IPS DF 6.9 (cell line): ENCODE measurements at regions not wholly inside any gene's neighbourhood (a gene's known extent, or its start where the extent isn't known, plus 50 kb on each side); places are given as distances from the start of the nearest gene placed in this dataset.
"Not testable (repeated sequence)": the region's sequence is repeated elsewhere in the genome, so short reads cannot be mapped to it uniquely, and the experiment has no call there.

ENCODE experiments used
- DNase-seq: peaks from one replicate; pipeline ENCODE4 v3.0.0-alpha.2; 2013; ENCODE audit warnings: low read depth, low spot score
- H3K27ac ChIP-seq: one replicate; pipeline ENCODE4 v1.5.1; 2013; ENCODE audit warnings: low read length, control low read depth
- H3K27me3 ChIP-seq: 2 replicates; pipeline ENCODE4 v1.6.1; 2013; ENCODE audit warnings: mild to moderate bottlenecking, low read length; ENCODE audit not compliant: control insufficient read depth, insufficient read depth
- H3K36me3 ChIP-seq: 2 replicates; pipeline ENCODE4 v1.6.1; 2013; ENCODE audit warnings: low read length; ENCODE audit not compliant: control insufficient read depth, insufficient read depth
- H3K4me1 ChIP-seq: 2 replicates; pipeline ENCODE4 v1.6.1; 2013; ENCODE audit warnings: low read length; ENCODE audit not compliant: control insufficient read depth, insufficient read depth
- H3K4me3 ChIP-seq: 2 replicates; pipeline ENCODE4 v1.5.1; 2013; ENCODE audit warnings: mild to moderate bottlenecking, low read length
- H3K9me3 ChIP-seq: 2 replicates; pipeline ENCODE4 v1.6.1; 2013; ENCODE audit warnings: low read length, inconsistent platforms; ENCODE audit not compliant: control insufficient read depth, insufficient read depth
- WGBS: extraction: QIAGEN DNeasy Blood & Tissue Kit; methylation state at CpG from one replicate; pipeline ENCODE4 v1.1.7; 2013; ENCODE audit warnings: mixed read lengths, missing lambda C conversion rate; ENCODE audit not compliant: insufficient read length, insufficient coverage; 5-methylcytosine and 5-hydroxymethylcytosine counted together

DNA sequence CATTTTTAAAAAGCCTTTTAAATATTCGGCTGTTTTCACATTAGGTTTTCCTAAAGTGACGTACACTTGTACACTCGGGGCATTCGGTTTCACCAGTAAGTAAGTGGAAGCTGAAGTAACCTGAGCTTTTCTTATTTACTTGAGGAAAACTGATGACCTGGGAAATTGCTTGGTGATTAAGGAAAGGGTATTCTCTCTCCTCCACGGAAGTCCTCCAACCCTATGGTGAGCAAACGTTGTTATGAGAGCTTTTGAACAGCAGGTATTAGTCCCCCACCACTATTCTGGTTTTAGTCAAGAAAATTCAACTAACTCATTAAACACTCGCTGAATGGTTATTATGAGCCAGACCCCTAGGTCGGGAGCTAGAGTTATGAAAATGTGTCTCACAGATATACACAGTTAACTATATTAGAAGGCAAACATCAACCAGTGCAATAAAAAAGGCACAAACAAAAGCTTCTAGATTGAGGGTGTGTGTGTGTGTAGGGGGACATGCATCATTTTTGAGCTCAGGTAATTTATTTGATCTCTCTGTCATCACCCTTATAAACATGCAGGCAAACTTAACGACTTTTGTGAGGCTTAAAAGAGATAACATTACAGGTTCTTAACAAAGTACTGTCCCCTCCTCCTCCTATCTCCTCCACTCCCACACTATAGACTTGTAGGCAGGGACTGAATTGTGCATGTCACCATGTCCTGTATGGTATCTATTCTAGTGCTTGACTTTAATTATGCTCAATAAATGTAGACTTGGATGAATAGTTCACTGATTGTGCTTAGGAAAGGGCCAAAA is 143.3 kb upstream of the MB21D2 start:
- Histone ChIP-seq H3K27me3 (no peaks in the 10 kb centered on the region), H3K27ac (no peak overlapping the region), H3K36me3 (no peaks in the 10 kb centered on the region), H3K9me3 (no peaks in the 10 kb centered on the region), H3K4me3 (no peak overlapping the region), H3K4me1 (peaks cover 1% of the 10 kb centered on the region; the same call in 1 of the 2 replicates)
- no CpG with 5 or more reads among the region's 9 CpGs for WGBS
- DNase-seq: no peak

DNA sequence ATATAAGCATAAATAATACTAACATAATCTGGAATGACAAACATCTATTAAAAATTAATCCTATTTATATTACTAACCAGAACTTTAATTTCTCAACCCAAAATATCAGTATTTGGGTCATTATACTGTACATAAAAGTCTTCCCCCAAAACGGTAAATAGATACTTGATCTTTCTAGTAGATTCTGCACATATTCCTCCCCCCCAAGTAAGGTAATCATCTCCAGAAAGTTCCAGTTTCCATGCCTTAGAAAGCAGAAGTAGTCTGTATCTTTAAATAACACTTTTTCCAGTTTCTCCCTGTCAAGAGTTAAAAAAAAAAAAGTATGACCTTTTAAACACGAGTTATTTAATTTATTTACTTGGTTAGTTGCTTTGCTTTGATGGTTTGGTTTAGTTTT is 150.7 kb upstream of the MB21D2 start:
- Histone ChIP-seq H3K27ac (no peak overlapping the region), H3K27me3 (no peaks in the 10 kb centered on the region), H3K4me1 (peaks cover 1% of the 10 kb centered on the region; the same call in 1 of the 2 replicates), H3K9me3 (no peaks in the 10 kb centered on the region), H3K36me3 (no peaks in the 10 kb centered on the region), H3K4me3 (no peak overlapping the region)
- WGBS: no CpG with 5 or more reads among the region's 2 CpGs
- DNase-seq: no peak

- not testable (repeated sequence) for H3K27ac ChIP-seq, H3K27me3 ChIP-seq, H3K36me3 ChIP-seq, H3K4me3 ChIP-seq, H3K9me3 ChIP-seq, DNase-seq, H3K4me1 ChIP-seq
- WGBS: no CpG with 5 or more reads among the region's 3 CpGs
These were observed 152.1 kb upstream of the MB21D2 start for GRCh38 chr3:193069732-193070131.

GRCh38 chr3:193078996-193079753 is 161.5 kb upstream of the MB21D2 start:
- Histone ChIP-seq H3K27me3 (no peaks in the 10 kb centered on the region), H3K9me3 (no peaks in the 10 kb centered on the region), H3K27ac (no peak overlapping the region), H3K4me1 (no peaks in the 10 kb centered on the region), H3K36me3 (no peaks in the 10 kb centered on the region), H3K4me3 (no peak overlapping the region)
- no CpG with 5 or more reads among the region's 4 CpGs for WGBS
- no peak for DNase-seq

GRCh38 chr3:193080821-193081365 is 160.1 kb upstream of the PLAAT1 start:
- no peaks in the 10 kb centered on the region for H3K36me3 ChIP-seq
- no peaks in the 10 kb centered on the region for H3K4me1 ChIP-seq
- DNase-seq: no peak
- H3K4me3 ChIP-seq: no peak overlapping the region
- no peaks in the 10 kb centered on the region for H3K27me3 ChIP-seq
- WGBS: no CpG with 5 or more reads among the region's 3 CpGs
- H3K27ac ChIP-seq: no peak overlapping the region
- H3K9me3 ChIP-seq: no peaks in the 10 kb centered on the region

- H3K4me1 ChIP-seq: no peaks in the 10 kb centered on the region
- no peak for DNase-seq
- H3K27me3 ChIP-seq: no peaks in the 10 kb centered on the region
- WGBS: 100% methylated on average over 1 of the region's 2 CpGs
- no peaks in the 10 kb centered on the region for H3K9me3 ChIP-seq
- H3K4me3 ChIP-seq: no peak overlapping the region
- H3K36me3 ChIP-seq: no peaks in the 10 kb centered on the region
- H3K27ac ChIP-seq: no peak overlapping the region
These were observed 155.4 kb upstream of the PLAAT1 start for GRCh38 chr3:193085655-193086054.

DNA sequence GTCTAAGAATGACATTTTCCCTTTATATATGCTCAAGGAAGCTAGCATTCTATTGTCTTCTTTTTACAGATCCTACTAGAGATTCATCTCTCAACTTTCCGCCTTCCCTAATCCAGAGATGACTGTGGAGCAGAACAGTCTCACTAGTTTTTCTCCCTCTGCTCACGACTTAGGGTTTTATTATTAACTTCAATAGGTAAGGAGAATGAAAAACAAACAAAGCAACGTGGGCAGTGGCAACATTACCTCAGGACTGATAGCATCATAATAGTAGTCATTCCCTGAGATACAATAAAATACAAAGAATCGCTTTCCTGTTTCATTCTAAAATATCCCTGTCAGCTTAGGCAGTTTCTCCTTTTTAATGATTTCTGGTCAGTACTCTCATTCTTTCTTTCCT is 154.3 kb upstream of the PLAAT1 start:
- Histone ChIP-seq H3K27me3 (no peaks in the 10 kb centered on the region), H3K9me3 (no peaks in the 10 kb centered on the region), H3K36me3 (no peaks in the 10 kb centered on the region), H3K4me1 (no peaks in the 10 kb centered on the region), H3K4me3 (no peak overlapping the region), H3K27ac (no peak overlapping the region)
- DNase-seq: no peak
- no CpG with 5 or more reads among the region's 4 CpGs for WGBS

DNA sequence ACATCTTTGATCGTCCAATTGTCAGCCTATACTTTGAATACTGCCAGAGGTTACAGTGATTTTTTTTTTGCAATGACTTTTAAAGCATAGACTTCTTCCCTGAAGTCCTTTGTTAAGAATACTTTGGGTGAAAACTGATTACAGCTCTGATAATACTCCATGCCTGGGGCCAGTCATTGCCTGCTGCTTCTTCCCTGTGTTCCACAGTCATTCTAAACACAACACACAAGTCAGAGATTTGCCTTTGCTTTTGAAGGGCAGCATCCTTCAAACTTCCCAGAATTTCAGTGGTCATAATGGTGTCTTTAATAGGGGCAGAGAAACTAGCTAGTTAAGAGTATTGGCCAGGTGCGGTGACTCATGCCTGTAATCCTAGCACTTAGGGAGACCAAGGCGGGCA is 153.7 kb upstream of the PLAAT1 start:
- Histone ChIP-seq H3K27me3 (no peaks in the 10 kb centered on the region), H3K27ac (no peak overlapping the region), H3K36me3 (no peaks in the 10 kb centered on the region), H3K4me3 (no peak overlapping the region), H3K4me1 (no peaks in the 10 kb centered on the region), H3K9me3 (no peaks in the 10 kb centered on the region)
- WGBS: no CpG with 5 or more reads among the region's 3 CpGs
- DNase-seq: no peak

DNA sequence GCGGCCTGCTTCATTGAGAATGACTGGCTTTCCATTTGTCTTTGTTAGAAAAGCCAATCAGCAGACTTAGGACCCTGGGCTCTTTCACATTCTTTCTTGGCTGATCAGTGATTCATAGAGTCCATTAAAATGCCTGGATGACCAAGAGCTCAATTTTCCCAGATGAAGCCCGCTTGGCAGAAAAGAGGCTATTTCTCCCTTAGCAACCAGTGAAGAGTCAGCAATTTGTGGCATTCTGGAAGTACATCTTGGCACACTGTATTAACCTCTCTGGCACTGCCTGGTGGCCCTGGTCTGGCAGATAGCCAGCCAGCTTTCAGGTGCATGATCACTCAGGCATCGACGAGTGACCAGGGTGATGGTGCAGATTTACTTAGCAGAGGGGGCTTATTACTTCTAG is 145.7 kb upstream of the PLAAT1 start:
- no peak overlapping the region for H3K27ac ChIP-seq
- no peaks in the 10 kb centered on the region for H3K27me3 ChIP-seq
- DNase-seq: no peak
- no peaks in the 10 kb centered on the region for H3K9me3 ChIP-seq
- no peaks in the 10 kb centered on the region for H3K36me3 ChIP-seq
- H3K4me3 ChIP-seq: no peak overlapping the region
- H3K4me1 ChIP-seq: no peaks in the 10 kb centered on the region
- no CpG with 5 or more reads among the region's 4 CpGs for WGBS

- DNase-seq: no peak
- Histone ChIP-seq H3K9me3 (no peaks in the 10 kb centered on the region), H3K27ac (no peak overlapping the region), H3K27me3 (no peaks in the 10 kb centered on the region), H3K36me3 (no peaks in the 10 kb centered on the region), H3K4me3 (no peak overlapping the region), H3K4me1 (no peaks in the 10 kb centered on the region)
- WGBS: no CpG with 5 or more reads among the region's 2 CpGs
These were observed 144.9 kb upstream of the PLAAT1 start for GRCh38 chr3:193096076-193096475.
